Activated CD4-positive, alpha-beta memory T cell treated with anti-CD3 and anti-CD28 coated beads for 36 hours (primary cell): ENCODE measurements at regions not wholly inside any gene's neighbourhood (a gene's known extent, or its start where the extent isn't known, plus 50 kb on each side); places are given as distances from the start of the nearest gene placed in this dataset.
"Not testable (repeated sequence)": the region's sequence is repeated elsewhere in the genome, so short reads cannot be mapped to it uniquely, and the experiment has no call there.

Experiments
- CTCF ChIA-PET: fragments of 350-600 bp; sonication (Branson Sonifier 250); formaldehyde crosslinking; loops from one replicate; lab custom pipeline; 2021; ENCODE audit warnings: antibody characterized with exemption, inconsistent platforms; lab: Charles Lee
- POLR2A ChIA-PET: fragments of 350-600 bp; sonication (Branson Sonifier 250); formaldehyde crosslinking; loops from one replicate; lab custom pipeline; 2021; ENCODE audit warnings: antibody characterized with exemption; lab: Charles Lee
- DNase-seq: peaks from one replicate; pipeline ENCODE4 v3.0.0-alpha.2; 2020
- H3K27ac Mint-ChIP-seq: one replicate; pipeline ENCODE4 v1.8.0; 2021; ENCODE audit warnings: mixed read lengths
- H3K27me3 Mint-ChIP-seq: one replicate; pipeline ENCODE4 v1.8.0; 2021; ENCODE audit warnings: mixed read lengths
- H3K36me3 Mint-ChIP-seq: one replicate; pipeline ENCODE4 v1.8.0; 2021; ENCODE audit warnings: mixed read lengths
- H3K4me1 Mint-ChIP-seq: one replicate; pipeline ENCODE4 v1.8.0; 2021; ENCODE audit warnings: low read depth, mixed read lengths
- H3K4me3 Mint-ChIP-seq: one replicate; pipeline ENCODE4 v1.8.0; 2021; ENCODE audit warnings: mild to moderate bottlenecking, mixed read lengths
- H3K9me3 Mint-ChIP-seq: one replicate; pipeline ENCODE4 v1.8.0; 2021; ENCODE audit warnings: mixed read lengths
- intact Hi-C: fragments of 100-400 bp; cut with micrococcal nuclease; formaldehyde crosslinking; loops from one replicate; pipeline ENCODE4 v1.15.1; 2023

GRCh38 chr4:11843927-11844326 is 415.2 kb upstream of the HS3ST1 start:
- no peaks in the 10 kb centered on the region for H3K9me3 Mint-ChIP-seq
- no peak overlapping the region for H3K27ac Mint-ChIP-seq
- no peaks in the 10 kb centered on the region for H3K4me1 Mint-ChIP-seq
- H3K4me3 Mint-ChIP-seq: no peak overlapping the region
- DNase-seq: no peak
- no peaks in the 10 kb centered on the region for H3K36me3 Mint-ChIP-seq
- ChIA-PET CTCF (no interaction called here), POLR2A (no interaction called here)
- no peaks in the 10 kb centered on the region for H3K27me3 Mint-ChIP-seq
- intact Hi-C loops: no loop called here

GRCh38 chr4:11843340-11843739 is 414.6 kb upstream of the HS3ST1 start:
- H3K36me3 Mint-ChIP-seq: no peaks in the 10 kb centered on the region
- no peaks in the 10 kb centered on the region for H3K4me1 Mint-ChIP-seq
- no peak overlapping the region for H3K27ac Mint-ChIP-seq
- no peak for DNase-seq
- no peak overlapping the region for H3K4me3 Mint-ChIP-seq
- no peaks in the 10 kb centered on the region for H3K9me3 Mint-ChIP-seq
- POLR2A ChIA-PET: no interaction called here
- no peaks in the 10 kb centered on the region for H3K27me3 Mint-ChIP-seq
- CTCF ChIA-PET: no interaction called here
- intact Hi-C loops: no loop called here

GRCh38 chr4:11842620-11843263 is 414.0 kb upstream of the HS3ST1 start:
- Mint-ChIP-seq H3K27ac (no peak overlapping the region), H3K4me3 (no peak overlapping the region)

GRCh38 chr4:11839889-11840288 is 411.2 kb upstream of the HS3ST1 start:
- Mint-ChIP-seq H3K4me1 (no peaks in the 10 kb centered on the region), H3K4me3 (no peak overlapping the region), H3K27ac (no peak overlapping the region), H3K9me3 (no peaks in the 10 kb centered on the region), H3K36me3 (no peaks in the 10 kb centered on the region), H3K27me3 (no peaks in the 10 kb centered on the region)
- intact Hi-C loops: no loop called here
- ChIA-PET POLR2A (no interaction called here), CTCF (no interaction called here)
- DNase-seq: no peak

More at GRCh38 chr4:11842620-11843263, 414.0 kb upstream of the HS3ST1 start:
- POLR2A ChIA-PET: no interaction called here
- H3K27me3 Mint-ChIP-seq: no peaks in the 10 kb centered on the region
- no peaks in the 10 kb centered on the region for H3K9me3 Mint-ChIP-seq
- CTCF ChIA-PET: no interaction called here
- intact Hi-C loops: no loop called here
- H3K4me1 Mint-ChIP-seq: no peaks in the 10 kb centered on the region
- no peaks in the 10 kb centered on the region for H3K36me3 Mint-ChIP-seq
- DNase-seq: no peak

DNA sequence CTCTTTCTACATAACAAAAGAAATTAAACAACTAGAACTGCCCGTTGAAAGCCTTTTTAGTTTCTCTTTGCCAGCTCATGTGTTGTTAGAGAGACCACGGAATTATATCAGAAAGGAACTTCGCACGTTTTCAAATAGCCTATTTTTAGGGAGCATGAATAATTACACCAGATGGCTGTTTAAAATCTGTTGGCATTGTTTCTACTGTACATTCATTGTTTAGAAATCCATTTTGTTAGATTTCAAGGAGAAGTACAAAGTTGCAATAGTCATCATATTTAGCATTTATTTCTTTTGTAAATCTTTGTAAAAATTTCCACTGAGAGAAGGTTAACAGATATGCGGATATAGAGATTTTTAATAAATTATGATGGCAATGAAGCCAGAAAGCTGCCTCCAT is 403.0 kb upstream of the HS3ST1 start:
- no peaks in the 10 kb centered on the region for H3K9me3 Mint-ChIP-seq
- H3K27me3 Mint-ChIP-seq: no peaks in the 10 kb centered on the region
- no peaks in the 10 kb centered on the region for H3K36me3 Mint-ChIP-seq
- no peaks in the 10 kb centered on the region for H3K4me1 Mint-ChIP-seq
- H3K27ac Mint-ChIP-seq: no peak overlapping the region
- intact Hi-C loops: no loop called here
- H3K4me3 Mint-ChIP-seq: no peak overlapping the region
- no peak for DNase-seq
- CTCF ChIA-PET: no interaction called here
- POLR2A ChIA-PET: no interaction called here

GRCh38 chr4:11824566-11824965 is 395.9 kb upstream of the HS3ST1 start:
- intact Hi-C loops: no loop called here
- ChIA-PET CTCF (no interaction called here), POLR2A (no interaction called here)
- Mint-ChIP-seq H3K36me3 (no peaks in the 10 kb centered on the region), H3K4me3 (no peak overlapping the region), H3K27ac (no peak overlapping the region), H3K9me3 (peaks cover 2% of the 10 kb centered on the region), H3K4me1 (no peaks in the 10 kb centered on the region), H3K27me3 (no peaks in the 10 kb centered on the region)
- no peak for DNase-seq

- no peaks in the 10 kb centered on the region for H3K27me3 Mint-ChIP-seq
- ChIA-PET POLR2A (no interaction called here), CTCF (no interaction called here)
- no peaks in the 10 kb centered on the region for H3K4me1 Mint-ChIP-seq
- no peak for DNase-seq
- H3K9me3 Mint-ChIP-seq: peaks cover 2% of the 10 kb centered on the region
- no peaks in the 10 kb centered on the region for H3K36me3 Mint-ChIP-seq
- intact Hi-C loops: no loop called here
- H3K4me3 Mint-ChIP-seq: no peak overlapping the region
- H3K27ac Mint-ChIP-seq: no peak overlapping the region
Observed at GRCh38 chr4:11821772-11822430, 393.2 kb upstream of the HS3ST1 start.

- H3K4me1 Mint-ChIP-seq: no peaks in the 10 kb centered on the region
- H3K27ac Mint-ChIP-seq: no peak overlapping the region
- no peaks in the 10 kb centered on the region for H3K36me3 Mint-ChIP-seq
- H3K27me3 Mint-ChIP-seq: no peaks in the 10 kb centered on the region
- H3K4me3 Mint-ChIP-seq: no peak overlapping the region
- ChIA-PET CTCF (no interaction called here), POLR2A (no interaction called here)
- no peaks in the 10 kb centered on the region for H3K9me3 Mint-ChIP-seq
- intact Hi-C loops: no loop called here
- no peak for DNase-seq
Observed at GRCh38 chr4:11817088-11817487, 388.4 kb upstream of the HS3ST1 start.

DNA sequence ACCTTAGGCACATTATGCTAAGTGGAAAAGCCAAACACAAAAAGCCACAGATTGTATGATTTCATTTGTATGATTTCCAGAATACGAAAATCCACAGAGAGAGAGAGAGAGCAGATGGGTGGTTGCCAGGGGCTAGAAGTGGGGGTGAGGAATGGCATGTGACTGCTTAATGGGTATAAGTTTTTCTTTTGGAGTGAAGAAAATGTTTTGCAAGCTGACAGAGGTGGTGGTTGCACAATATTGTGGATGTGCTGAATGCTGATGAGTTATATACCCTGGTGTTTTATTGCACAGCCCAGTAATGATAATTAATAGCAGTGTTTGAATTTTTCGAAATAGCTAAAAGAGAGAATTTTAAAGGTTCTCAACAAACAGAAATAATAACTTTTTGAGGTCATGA is 386.1 kb upstream of the HS3ST1 start:
- no peaks in the 10 kb centered on the region for H3K4me1 Mint-ChIP-seq
- CTCF ChIA-PET: interaction anchor here (0.5 kb wide), 1 partner anchor 16 kb away, joined by 6 read pairs; no protein-coding TSS in a partner anchor

DNA sequence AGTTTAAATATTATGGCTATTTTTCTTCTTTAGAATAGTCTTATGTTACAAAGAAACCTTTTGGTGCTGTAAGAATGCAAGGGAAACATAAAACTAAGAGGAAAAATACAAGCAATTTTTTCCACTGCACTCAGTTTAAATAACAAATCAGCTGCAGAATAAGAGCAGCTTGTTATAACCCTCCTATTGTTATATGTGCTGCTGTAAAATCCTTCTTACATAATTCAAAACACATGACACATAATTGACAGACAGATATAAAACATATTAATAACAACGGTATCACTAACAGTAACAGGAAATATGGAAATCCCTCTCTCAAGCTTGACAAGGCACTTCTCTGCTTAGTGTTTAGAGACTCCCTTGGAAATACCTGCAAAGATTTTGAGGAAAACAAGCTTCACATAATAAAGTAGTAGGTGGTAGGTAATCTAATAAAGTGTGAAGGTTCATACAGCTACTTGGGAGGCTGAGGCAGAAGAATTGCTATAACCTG is 385.3 kb upstream of the HS3ST1 start:
- intact Hi-C loops: loop anchor here (2.0 kb wide), 1 partner anchor 61 kb away; no protein-coding TSS in a partner anchor
- CTCF ChIA-PET: no interaction called here
- DNase-seq: no peak
- Mint-ChIP-seq H3K4me1 (no peaks in the 10 kb centered on the region), H3K27me3 (no peaks in the 10 kb centered on the region), H3K4me3 (no peak overlapping the region), H3K36me3 (no peaks in the 10 kb centered on the region), H3K9me3 (no peaks in the 10 kb centered on the region), H3K27ac (no peak overlapping the region)
- POLR2A ChIA-PET: no interaction called here

More for the DNA sequence above, 386.1 kb upstream of the HS3ST1 start:
- H3K27ac Mint-ChIP-seq: no peak overlapping the region
- intact Hi-C loops: loop anchor here (2.0 kb wide), 1 partner anchor 62 kb away; no protein-coding TSS in a partner anchor
- no peak overlapping the region for H3K4me3 Mint-ChIP-seq
- no peaks in the 10 kb centered on the region for H3K27me3 Mint-ChIP-seq
- POLR2A ChIA-PET: no interaction called here
- no peak for DNase-seq
- H3K9me3 Mint-ChIP-seq: no peaks in the 10 kb centered on the region
- no peaks in the 10 kb centered on the region for H3K36me3 Mint-ChIP-seq

DNA sequence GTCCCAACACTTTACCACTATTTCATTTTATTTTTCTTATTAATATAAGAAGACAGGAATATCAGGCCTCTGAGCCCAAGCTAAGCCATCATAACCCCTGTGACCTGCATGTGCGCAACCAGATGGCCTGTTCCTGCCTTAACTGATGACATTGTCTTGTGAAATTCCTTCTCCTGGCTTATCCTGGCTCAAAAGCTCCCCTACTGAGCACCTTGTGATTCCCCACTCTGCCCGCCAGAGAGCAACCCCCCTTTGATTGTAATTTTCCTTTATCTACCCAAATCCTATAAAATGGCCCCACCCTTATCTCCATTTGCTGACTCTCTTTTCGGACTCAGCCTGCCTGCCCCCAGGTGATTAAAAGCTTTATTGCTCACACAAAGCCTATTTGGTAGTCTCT is 382.8 kb upstream of the HS3ST1 start:
- intact Hi-C loops, H3K4me3 Mint-ChIP-seq, H3K9me3 Mint-ChIP-seq, H3K27ac Mint-ChIP-seq, H3K4me1 Mint-ChIP-seq, POLR2A ChIA-PET, H3K36me3 Mint-ChIP-seq, DNase-seq, CTCF ChIA-PET, H3K27me3 Mint-ChIP-seq: not testable (repeated sequence)

GRCh38 chr4:11805842-11806241 is 377.1 kb upstream of the HS3ST1 start:
- Mint-ChIP-seq H3K27me3 (no peaks in the 10 kb centered on the region), H3K4me1 (no peaks in the 10 kb centered on the region), H3K36me3 (no peaks in the 10 kb centered on the region), H3K4me3 (no peak overlapping the region), H3K9me3 (no peaks in the 10 kb centered on the region), H3K27ac (no peak overlapping the region)
- DNase-seq: no peak
- ChIA-PET CTCF (no interaction called here), POLR2A (no interaction called here)
- intact Hi-C loops: no loop called here
